Astrocyte (in vitro differentiated cells and primary cell): ENCODE measurements at regions not wholly inside any gene's neighbourhood (a gene's known extent, or its start where the extent isn't known, plus 50 kb on each side); places are given as distances from the start of the nearest gene placed in this dataset.

Source experiments
- DNase-seq: peaks from one replicate; pipeline ENCODE4 v3.0.0-alpha.2; 2010; ENCODE audit warnings: low read depth
- FAIRE-seq: peaks from 2 replicates; lab custom pipeline; 2011; peaks lifted over from hg19 to GRCh38; lab: Jason Lieb, UNC
- H2AFZ ChIP-seq: 2 replicates; pipeline ENCODE4 v1.6.0; 2012; ENCODE audit warnings: low read depth, low read length, inconsistent platforms
- H3K27ac ChIP-seq: 2 replicates; pipeline ENCODE4 v1.5.1; 2011; ENCODE audit warnings: low read depth, low read length, inconsistent platforms
- H3K27me3 ChIP-seq: 2 replicates; pipeline ENCODE4 v1.6.0; 2011; ENCODE audit warnings: low read length, inconsistent platforms; ENCODE audit not compliant: insufficient read depth
- H3K36me3 ChIP-seq: 2 replicates; pipeline ENCODE4 v1.5.1; 2011; ENCODE audit warnings: low read length, inconsistent platforms; ENCODE audit not compliant: insufficient read depth
- H3K4me1 ChIP-seq: 2 replicates; pipeline ENCODE4 v1.5.1; 2011; ENCODE audit warnings: low read length, inconsistent platforms; ENCODE audit not compliant: insufficient read depth
- H3K4me2 ChIP-seq: 2 replicates; pipeline ENCODE4 v1.6.0; 2012; ENCODE audit warnings: low read length, inconsistent platforms
- H3K4me3 ChIP-seq: 2 replicates; pipeline ENCODE4 v1.5.1; 2011; ENCODE audit warnings: low read depth, mild to moderate bottlenecking, low read length, inconsistent platforms; ENCODE audit not compliant: insufficient read depth
- H3K79me2 ChIP-seq: 2 replicates; pipeline ENCODE4 v1.6.0; 2012; ENCODE audit warnings: mild to moderate bottlenecking, low read length, inconsistent platforms; ENCODE audit not compliant: insufficient read depth
- H3K9ac ChIP-seq: 2 replicates; pipeline ENCODE4 v1.6.0; 2012; ENCODE audit warnings: mild to moderate bottlenecking, low read length, inconsistent platforms
- H3K9me3 ChIP-seq: 2 replicates; pipeline ENCODE4 v1.5.1; 2012; ENCODE audit warnings: low read depth, mild to moderate bottlenecking, low read length, inconsistent platforms; ENCODE audit not compliant: insufficient read depth
- H4K20me1 ChIP-seq: 2 replicates; pipeline ENCODE4 v1.6.0; 2012; ENCODE audit warnings: low read length, inconsistent platforms; ENCODE audit not compliant: insufficient read depth
- H3K27ac Mint-ChIP-seq: one replicate; pipeline ENCODE4 v1.8.0; 2021; ENCODE audit warnings: mild to moderate bottlenecking, mixed read lengths; ENCODE audit not compliant: unreplicated experiment
- H3K27me3 Mint-ChIP-seq: one replicate; pipeline ENCODE4 v1.8.0; 2021; ENCODE audit warnings: low read depth, mixed read lengths; ENCODE audit not compliant: unreplicated experiment
- H3K36me3 Mint-ChIP-seq: one replicate; pipeline ENCODE4 v1.8.0; 2021; ENCODE audit warnings: low read depth, mixed read lengths; ENCODE audit not compliant: unreplicated experiment
- H3K4me1 Mint-ChIP-seq: one replicate; pipeline ENCODE4 v1.8.0; 2021; ENCODE audit warnings: low read depth, mixed read lengths; ENCODE audit not compliant: unreplicated experiment
- H3K4me3 Mint-ChIP-seq: one replicate; pipeline ENCODE4 v1.8.0; 2021; ENCODE audit warnings: mild to moderate bottlenecking, moderate library complexity, mixed read lengths; ENCODE audit not compliant: unreplicated experiment
- H3K9me3 Mint-ChIP-seq: one replicate; pipeline ENCODE4 v1.8.0; 2021; ENCODE audit warnings: mild to moderate bottlenecking, mixed read lengths; ENCODE audit not compliant: unreplicated experiment
- CTCF ChIP-seq: IDR thresholded peaks from 2 replicates; pipeline ENCODE4 v1.5.1; 2011; ENCODE audit warnings: low read depth, mild to moderate bottlenecking, inconsistent platforms, low read length, moderate library complexity; ENCODE audit not compliant: insufficient read depth
- EZH2 ChIP-seq: IDR thresholded peaks from 2 replicates; pipeline ENCODE4 v1.6.1; 2012; ENCODE audit warnings: mild to moderate bottlenecking, low read length, inconsistent platforms; ENCODE audit not compliant: insufficient read depth

GRCh38 chr2:18900691-18901141 lies 311.3 kb upstream of the NT5C1B start:
- Histone ChIP-seq H2AFZ (no peak overlapping the region), H3K9me3 (no peaks in the 10 kb centered on the region), H4K20me1 (no peaks in the 10 kb centered on the region), H3K27ac (no peak overlapping the region), H3K4me2 (no peak overlapping the region), H3K9ac (no peak overlapping the region), H3K27me3 (no peaks in the 10 kb centered on the region), H3K4me3 (no peak overlapping the region), H3K79me2 (no peaks in the 10 kb centered on the region), H3K4me1 (no peaks in the 10 kb centered on the region), H3K36me3 (no peaks in the 10 kb centered on the region)
- Mint-ChIP-seq H3K36me3 (no peaks in the 10 kb centered on the region), H3K27ac (no peak overlapping the region), H3K27me3 (peaks cover 6% of the 10 kb centered on the region), H3K9me3 (peaks cover under 1% of the 10 kb centered on the region), H3K4me3 (no peak overlapping the region), H3K4me1 (peaks cover 2% of the 10 kb centered on the region)
- DNase-seq (no peak), FAIRE-seq (no peak)
- TF ChIP-seq EZH2 = no peak
- no peak for TF ChIP-seq CTCF

- no peak for TF ChIP-seq EZH2
- no peak for TF ChIP-seq CTCF
- H3K27me3 Mint-ChIP-seq = peaks cover 6% of the 10 kb centered on the region
- Histone ChIP-seq H3K4me1 (no peaks in the 10 kb centered on the region), H3K27me3 (no peaks in the 10 kb centered on the region), H3K36me3 (no peaks in the 10 kb centered on the region), H3K4me2 (no peak overlapping the region), H3K9ac (no peak overlapping the region), H2AFZ (no peak overlapping the region), H3K79me2 (no peaks in the 10 kb centered on the region), H3K9me3 (no peaks in the 10 kb centered on the region), H3K27ac (no peak overlapping the region), H4K20me1 (no peaks in the 10 kb centered on the region), H3K4me3 (no peak overlapping the region)
- no peaks in the 10 kb centered on the region for H3K36me3 Mint-ChIP-seq
- no peaks in the 10 kb centered on the region for H3K9me3 Mint-ChIP-seq
- FAIRE-seq = no peak
- H3K4me3 Mint-ChIP-seq = no peak overlapping the region
- no peak for DNase-seq
- H3K4me1 Mint-ChIP-seq = peaks cover 2% of the 10 kb centered on the region
- no peak overlapping the region for H3K27ac Mint-ChIP-seq
Observed at GRCh38 chr2:18899725-18900124, 310.4 kb upstream of the NT5C1B start.

- TF ChIP-seq EZH2 (no peak), CTCF (no peak)
- H3K4me3 Mint-ChIP-seq = no peak overlapping the region
- Histone ChIP-seq H3K27me3 (no peaks in the 10 kb centered on the region), H3K36me3 (no peaks in the 10 kb centered on the region), H3K9me3 (no peaks in the 10 kb centered on the region), H3K4me2 (no peak overlapping the region), H2AFZ (no peak overlapping the region), H3K27ac (no peak overlapping the region), H3K9ac (no peak overlapping the region), H4K20me1 (no peaks in the 10 kb centered on the region), H3K79me2 (no peaks in the 10 kb centered on the region), H3K4me3 (no peak overlapping the region), H3K4me1 (no peaks in the 10 kb centered on the region)
- H3K27ac Mint-ChIP-seq = no peak overlapping the region
- no peaks in the 10 kb centered on the region for H3K36me3 Mint-ChIP-seq
- no peaks in the 10 kb centered on the region for H3K9me3 Mint-ChIP-seq
- H3K27me3 Mint-ChIP-seq = peaks cover 6% of the 10 kb centered on the region
- FAIRE-seq (no peak), DNase-seq (no peak)
- peaks cover 2% of the 10 kb centered on the region for H3K4me1 Mint-ChIP-seq
Observed at GRCh38 chr2:18898271-18898670, 308.9 kb upstream of the NT5C1B start.
